ENCODE measurements at regions not wholly inside any gene's neighbourhood (a gene's known extent, or its start where the extent isn't known, plus 50 kb on each side); places are given as distances from the start of the nearest gene placed in this dataset.

GRCh38 chr9:129356871-129357772 is 179.1 kb upstream of the IER5L start:
- H3F3A ChIP-seq (ENCODE audit: low read length, unreplicated experiment), result no peaks in the 10 kb centered on the region
- H3K9ac ChIP-seq (ENCODE audit: low read length), result no peak overlapping the region
- ATAC-seq, result no peak
- no peaks in the 10 kb centered on the region for H4K20me1 ChIP-seq (ENCODE audit: low read length)
- ChIA-PET POLR2A (ENCODE audit: unreplicated experiment) (no interaction called here), CTCF (no interaction called here)
- BruUV-seq (replicated peaks), result no TSS peak
- TF ChIP-seq EZH2phosphoT487 (IDR thresholded peaks at IDR 0.05; ENCODE audit: borderline replicate concordance, low read length), result no peak
- TF ChIP-seq EZH2 (IDR thresholded peaks at IDR 0.05; ENCODE audit: low read length, unreplicated experiment), result no peak
- TF ChIP-seq CTCF (conservative IDR thresholded peaks at IDR 0.05; ENCODE audit: low read depth, low read length), result no peak
- H3K79me2 ChIP-seq (ENCODE audit: low read length), result no peaks in the 10 kb centered on the region
- no peak overlapping the region for H2AFZ ChIP-seq (ENCODE audit: low read length)
- H3K36me3 ChIP-seq (ENCODE audit: low read depth, low read length), result no peaks in the 10 kb centered on the region
- intact Hi-C loops (cut with micrococcal nuclease), result no loop called here
- no peaks in the 10 kb centered on the region for H3K27me3 ChIP-seq (ENCODE audit: low read length)
- no peaks in the 10 kb centered on the region for H3K9me3 ChIP-seq (ENCODE audit: low read length)
- no peak overlapping the region for H3K4me3 ChIP-seq (ENCODE audit: low read length)
- no peaks in the 10 kb centered on the region for H3K9me2 ChIP-seq (replicated peaks; ENCODE audit: low read length)
- no peaks in the 10 kb centered on the region for H3K4me1 ChIP-seq (ENCODE audit: insufficient read depth, low read length)
- no peak for DNase-seq
- H3K27ac ChIP-seq (ENCODE audit: low read length), result no peak overlapping the region
- H3K4me2 ChIP-seq (ENCODE audit: low read length), result no peak overlapping the region

- H3K9me2 ChIP-seq (replicated peaks; ENCODE audit: low read length), result no peaks in the 10 kb centered on the region
- ATAC-seq (no peak), DNase-seq (no peak)
- no TSS peak for BruUV-seq (replicated peaks)
- no peaks in the 10 kb centered on the region for H3K4me1 ChIP-seq (ENCODE audit: insufficient read depth, low read length)
- no peak overlapping the region for H3K4me3 ChIP-seq (ENCODE audit: low read length)
- H3K36me3 ChIP-seq (ENCODE audit: low read depth, low read length), result no peaks in the 10 kb centered on the region
- H3K79me2 ChIP-seq (ENCODE audit: low read length), result no peaks in the 10 kb centered on the region
- no peak overlapping the region for H2AFZ ChIP-seq (ENCODE audit: low read length)
- no peaks in the 10 kb centered on the region for H3F3A ChIP-seq (ENCODE audit: low read length, unreplicated experiment)
- TF ChIP-seq EZH2 (IDR thresholded peaks at IDR 0.05; ENCODE audit: low read length, unreplicated experiment), result no peak
- TF ChIP-seq CTCF (conservative IDR thresholded peaks at IDR 0.05; ENCODE audit: low read depth, low read length), result no peak
- no peak for TF ChIP-seq EZH2phosphoT487 (IDR thresholded peaks at IDR 0.05; ENCODE audit: borderline replicate concordance, low read length)
- H3K27ac ChIP-seq (ENCODE audit: low read length), result no peak overlapping the region
- intact Hi-C loops (cut with micrococcal nuclease), result no loop called here
- H3K9ac ChIP-seq (ENCODE audit: low read length), result no peak overlapping the region
- CTCF ChIA-PET, result no interaction called here
- POLR2A ChIA-PET (ENCODE audit: unreplicated experiment), result no interaction called here
- H3K9me3 ChIP-seq (ENCODE audit: low read length), result no peaks in the 10 kb centered on the region
- H4K20me1 ChIP-seq (ENCODE audit: low read length), result no peaks in the 10 kb centered on the region
- no peak overlapping the region for H3K4me2 ChIP-seq (ENCODE audit: low read length)
- H3K27me3 ChIP-seq (ENCODE audit: low read length), result no peaks in the 10 kb centered on the region
These were observed 177.6 kb upstream of the IER5L start for GRCh38 chr9:129355631-129356030.

- H2AFZ ChIP-seq (ENCODE audit: low read length), result no peak overlapping the region
- H3K79me2 ChIP-seq (ENCODE audit: low read length), result no peaks in the 10 kb centered on the region
- ATAC-seq, result no peak
- no peaks in the 10 kb centered on the region for H4K20me1 ChIP-seq (ENCODE audit: low read length)
- H3K9me2 ChIP-seq (replicated peaks; ENCODE audit: low read length), result no peaks in the 10 kb centered on the region
- no peak overlapping the region for H3K4me2 ChIP-seq (ENCODE audit: low read length)
- no peaks in the 10 kb centered on the region for H3F3A ChIP-seq (ENCODE audit: low read length, unreplicated experiment)
- CTCF ChIA-PET, result no interaction called here
- H3K4me3 ChIP-seq (ENCODE audit: low read length), result no peak overlapping the region
- H3K36me3 ChIP-seq (ENCODE audit: low read depth, low read length), result no peaks in the 10 kb centered on the region
- TF ChIP-seq CTCF (conservative IDR thresholded peaks at IDR 0.05; ENCODE audit: low read depth, low read length), result no peak
- no peak overlapping the region for H3K27ac ChIP-seq (ENCODE audit: low read length)
- no peak overlapping the region for H3K9ac ChIP-seq (ENCODE audit: low read length)
- BruUV-seq (replicated peaks), result no TSS peak
- H3K4me1 ChIP-seq (ENCODE audit: insufficient read depth, low read length), result no peaks in the 10 kb centered on the region
- H3K27me3 ChIP-seq (ENCODE audit: low read length), result no peaks in the 10 kb centered on the region
- intact Hi-C loops (cut with micrococcal nuclease), result no loop called here
- POLR2A ChIA-PET (ENCODE audit: unreplicated experiment), result no interaction called here
- no peak for DNase-seq
- H3K9me3 ChIP-seq (ENCODE audit: low read length), result no peaks in the 10 kb centered on the region
These were observed 176.4 kb upstream of the IER5L start for GRCh38 chr9:129354498-129354897.

All from PC-3 (cell line).